Activated CD8-positive, alpha-beta memory T cell treated with anti-CD3 and anti-CD28 coated beads, Interleukin-2, amount 50 U/mL, for 4 hours (primary cell): ENCODE measurements at regions not wholly inside any gene's neighbourhood (a gene's known extent, or its start where the extent isn't known, plus 50 kb on each side); places are given as distances from the start of the nearest gene placed in this dataset.

Source experiments
- DNase-seq: peaks from one replicate; pipeline ENCODE4 v3.0.0-alpha.2; 2020

- DNase-seq = no peak
These were observed 409.6 kb upstream of the PKN2 start for GRCh38 chr1:88274431-88274830.

GRCh38 chr1:88275259-88275862, 408.7 kb upstream of the PKN2 start:
- no peak for DNase-seq

- no peak for DNase-seq
These were observed 407.9 kb upstream of the PKN2 start for GRCh38 chr1:88276163-88276562.

- no peak for DNase-seq
These were observed 400.0 kb upstream of the PKN2 start for GRCh38 chr1:88284066-88284465.

- no peak for DNase-seq
These were observed 399.3 kb upstream of the PKN2 start for GRCh38 chr1:88284666-88285366.

GRCh38 chr1:88286716-88287115, 397.4 kb upstream of the PKN2 start:
- no peak for DNase-seq

GRCh38 chr1:88288571-88288970, 395.5 kb upstream of the PKN2 start:
- DNase-seq = no peak

- no peak for DNase-seq
These were observed 394.5 kb upstream of the PKN2 start for GRCh38 chr1:88289401-88290102.

GRCh38 chr1:88291611-88292354, 392.3 kb upstream of the PKN2 start:
- DNase-seq = no peak

GRCh38 chr1:88293691-88294190, 390.3 kb upstream of the PKN2 start:
- DNase-seq = no peak

- no peak for DNase-seq
These were observed 387.8 kb upstream of the PKN2 start for GRCh38 chr1:88296227-88296626.

GRCh38 chr1:88296642-88297041, 387.4 kb upstream of the PKN2 start:
- DNase-seq = no peak

GRCh38 chr1:88298506-88298905, 385.6 kb upstream of the PKN2 start:
- DNase-seq = no peak

GRCh38 chr1:88300752-88301263, 383.3 kb upstream of the PKN2 start:
- DNase-seq = no peak

GRCh38 chr1:88302843-88303486, 381.1 kb upstream of the PKN2 start:
- no peak for DNase-seq

GRCh38 chr1:88311265-88311664, 372.8 kb upstream of the PKN2 start:
- DNase-seq = no peak

- no peak for DNase-seq
These were observed 372.2 kb upstream of the PKN2 start for GRCh38 chr1:88311907-88312306.

GRCh38 chr1:88317396-88317795, 366.7 kb upstream of the PKN2 start:
- DNase-seq = no peak

- no peak for DNase-seq
These were observed 365.3 kb upstream of the PKN2 start for GRCh38 chr1:88318740-88319139.

- no peak for DNase-seq
These were observed 363.8 kb upstream of the PKN2 start for GRCh38 chr1:88320291-88320690.

GRCh38 chr1:88321706-88322105, 362.4 kb upstream of the PKN2 start:
- no peak for DNase-seq

- no peak for DNase-seq
These were observed 359.2 kb upstream of the PKN2 start for GRCh38 chr1:88324899-88325298.
